Non-pigmented ciliary epithelial cell (primary cell): ENCODE measurements at regions not wholly inside any gene's neighbourhood (a gene's known extent, or its start where the extent isn't known, plus 50 kb on each side); places are given as distances from the start of the nearest gene placed in this dataset.
"Not testable (repeated sequence)": the region's sequence is repeated elsewhere in the genome, so short reads cannot be mapped to it uniquely, and the experiment has no call there.

ENCODE experiments used
- DNase-seq: peaks from one replicate; pipeline ENCODE4 v3.0.0-alpha.2; 2010; ENCODE audit warnings: low read depth

DNA sequence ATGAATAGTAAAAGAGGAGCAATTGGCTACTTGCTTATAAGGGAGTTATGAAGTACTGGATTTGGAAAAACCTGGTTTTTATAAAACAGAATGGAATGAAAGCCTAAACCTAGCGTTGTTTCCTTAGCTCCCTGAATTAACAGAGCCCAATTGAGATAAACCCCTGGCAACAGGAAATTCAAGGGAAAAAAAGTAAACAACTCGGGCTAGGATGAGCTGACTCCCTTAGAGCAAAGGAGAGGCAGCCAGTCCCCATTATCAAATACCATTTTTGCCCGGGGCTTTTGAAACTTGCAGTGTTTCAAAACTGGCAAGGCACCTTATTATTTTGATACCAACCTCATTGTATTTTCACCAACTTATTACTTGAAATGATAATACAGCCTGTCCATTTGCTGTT, 587.5 kb downstream of the CD109 start:
- DNase-seq, result no peak

DNA sequence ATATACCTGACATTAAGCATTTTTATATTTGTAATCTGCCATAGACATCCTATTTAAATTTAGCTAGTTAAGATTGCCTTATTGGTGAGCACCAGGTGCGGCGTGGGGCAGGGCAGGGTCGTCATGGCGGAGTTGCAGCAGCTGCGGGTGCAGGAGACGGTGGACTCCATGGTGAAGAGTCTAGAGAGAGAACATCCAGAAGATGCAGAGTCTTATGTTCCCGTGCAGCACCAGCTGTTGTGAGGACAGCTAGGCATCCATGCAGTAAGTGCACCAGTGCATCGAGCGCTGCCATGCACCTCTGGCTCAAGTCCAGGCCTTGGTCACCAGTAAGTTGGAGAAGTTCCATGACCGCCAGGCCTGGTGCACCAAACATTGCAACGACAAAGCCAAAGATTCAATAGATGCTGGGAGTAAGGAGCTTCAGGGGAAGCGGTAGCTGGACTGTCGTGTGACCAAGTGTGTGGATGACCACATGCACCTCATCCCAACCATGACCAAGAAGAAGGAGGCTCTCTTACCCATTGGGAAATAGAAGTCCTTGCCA, 586.2 kb downstream of the CD109 start:
- DNase-seq, result no peak

- DNase-seq, result no peak
These were observed 584.2 kb downstream of the CD109 start for GRCh38 chr6:74280130-74280692.

DNA sequence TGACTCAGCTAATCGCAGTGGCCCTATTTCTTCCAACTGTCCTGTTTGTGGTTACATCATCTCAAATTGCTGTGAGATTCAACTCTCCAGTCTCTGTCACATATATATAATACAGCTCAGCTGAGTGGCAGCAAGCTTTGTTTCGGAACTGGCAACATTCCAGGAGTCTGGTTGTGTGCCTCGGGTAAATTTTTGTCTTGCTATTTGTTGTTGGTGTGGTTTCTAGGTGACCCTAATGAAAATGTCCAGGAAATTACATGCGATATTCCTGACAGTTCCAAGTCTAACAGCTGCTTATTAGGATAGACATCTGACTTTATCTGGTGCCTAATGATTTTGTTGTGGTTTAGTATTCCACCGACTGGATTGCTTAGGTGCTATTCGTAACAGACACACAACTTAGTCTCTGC, 581.8 kb downstream of the CD109 start:
- DNase-seq, result no peak

- DNase-seq, result no peak
These were observed 577.5 kb downstream of the CD109 start for GRCh38 chr6:74273541-74273940.

- no peak for DNase-seq
These were observed 573.5 kb downstream of the CD109 start for GRCh38 chr6:74269600-74269858.

DNA sequence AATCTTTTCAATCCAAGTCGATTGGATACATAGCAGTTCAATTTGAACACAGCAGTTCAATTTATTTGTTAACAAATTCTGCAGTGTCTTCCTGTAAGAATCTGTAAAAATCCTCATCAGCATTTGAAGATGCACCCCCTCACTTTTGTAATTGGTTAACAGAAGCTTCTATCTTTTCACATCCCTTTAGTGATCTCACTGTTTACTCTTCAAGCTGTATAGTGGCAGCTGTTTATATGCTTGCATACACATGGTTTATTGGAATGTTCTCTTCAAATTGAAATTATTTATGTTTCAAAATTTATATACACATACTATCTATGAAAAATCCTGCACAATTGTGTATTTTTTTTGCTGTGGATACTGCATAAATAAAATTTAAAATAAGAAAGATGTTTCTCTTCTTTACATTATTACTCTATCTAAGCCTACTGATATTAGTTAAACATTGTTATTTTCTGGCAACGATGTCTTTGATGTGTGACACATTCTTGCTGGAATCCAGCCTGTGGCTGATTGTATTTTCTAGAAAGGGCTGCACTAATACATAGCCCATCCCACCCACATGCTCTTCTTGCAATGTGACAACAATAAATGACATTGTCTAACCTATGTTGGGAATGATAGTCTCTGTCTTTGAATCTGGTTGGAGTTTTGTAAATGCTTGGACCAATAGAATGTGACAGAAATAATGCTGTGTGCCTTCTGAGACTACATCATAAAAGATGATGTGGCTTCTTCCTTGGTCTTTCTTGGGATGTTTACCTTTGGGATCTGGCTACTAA, 573.0 kb downstream of the CD109 start:
- no peak for DNase-seq

DNA sequence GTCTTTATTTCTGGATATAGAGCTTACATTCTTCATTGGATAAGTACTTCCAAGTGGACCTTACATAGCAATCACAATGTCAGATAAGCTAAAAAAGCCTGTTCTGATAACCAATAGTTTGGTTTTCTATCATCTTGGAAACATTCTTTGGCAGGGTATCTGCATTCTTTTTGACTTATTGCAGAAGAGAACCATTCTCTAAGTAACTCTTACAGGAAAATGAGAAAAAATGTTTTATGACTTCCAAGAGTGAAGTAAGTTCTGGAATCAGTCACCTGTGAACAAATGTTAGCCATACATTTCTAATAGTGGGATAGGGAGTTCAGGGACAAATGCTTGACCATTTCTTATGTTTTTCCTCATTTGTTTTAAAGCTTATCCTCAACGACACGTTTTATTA, 564.0 kb downstream of the CD109 start:
- DNase-seq, result no peak

- no peak for DNase-seq
These were observed 560.8 kb downstream of the CD109 start for GRCh38 chr6:74256781-74257180.

GRCh38 chr6:74256381-74256780, 560.4 kb downstream of the CD109 start:
- DNase-seq, result no peak

DNA sequence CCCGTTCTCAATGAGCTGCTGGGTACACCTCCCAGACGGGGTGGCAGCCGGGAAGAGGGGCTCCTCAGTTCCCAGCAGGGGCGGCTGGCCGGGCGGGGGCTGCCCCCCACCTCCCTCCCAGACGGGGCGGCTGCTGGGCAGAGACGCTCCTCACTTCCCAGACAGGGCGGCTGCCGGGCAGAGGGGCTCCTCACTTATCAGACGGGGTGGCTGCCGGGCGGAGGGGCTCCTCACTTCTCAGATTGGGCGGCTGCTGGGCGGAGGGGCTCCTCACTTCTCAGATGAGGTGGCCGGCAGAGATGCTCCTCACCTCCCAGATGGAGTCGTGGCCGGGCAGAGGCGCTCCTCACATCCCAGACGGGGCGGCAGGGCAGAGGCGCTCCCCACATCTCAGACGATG, 559.0 kb downstream of the CD109 start:
- DNase-seq, result not testable (repeated sequence)

DNA sequence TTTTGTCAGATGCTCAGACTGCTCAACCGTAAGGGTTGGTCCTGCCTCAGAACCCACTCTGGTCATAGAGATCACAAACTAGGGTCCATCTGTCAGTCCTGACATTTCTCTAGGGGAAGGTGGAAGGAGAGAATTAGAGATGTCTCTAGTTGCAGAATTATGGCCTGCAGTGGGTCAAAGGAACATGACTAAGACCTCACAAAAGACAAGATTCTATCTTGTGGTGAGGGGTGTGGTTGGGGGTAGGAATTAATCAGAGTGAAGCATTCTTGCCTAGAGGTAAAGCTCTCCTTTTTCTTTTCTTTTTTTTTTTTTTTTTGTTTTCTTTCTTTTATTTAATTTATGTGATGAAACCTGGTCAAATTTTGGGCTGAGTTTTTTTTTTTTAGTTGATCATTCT, 558.1 kb downstream of the CD109 start:
- DNase-seq, result not testable (repeated sequence)

- DNase-seq, result no peak
These were observed 557.3 kb downstream of the CD109 start for GRCh38 chr6:74253261-74253660.

- no peak for DNase-seq
These were observed 554.3 kb downstream of the CD109 start for GRCh38 chr6:74250161-74250818.

DNA sequence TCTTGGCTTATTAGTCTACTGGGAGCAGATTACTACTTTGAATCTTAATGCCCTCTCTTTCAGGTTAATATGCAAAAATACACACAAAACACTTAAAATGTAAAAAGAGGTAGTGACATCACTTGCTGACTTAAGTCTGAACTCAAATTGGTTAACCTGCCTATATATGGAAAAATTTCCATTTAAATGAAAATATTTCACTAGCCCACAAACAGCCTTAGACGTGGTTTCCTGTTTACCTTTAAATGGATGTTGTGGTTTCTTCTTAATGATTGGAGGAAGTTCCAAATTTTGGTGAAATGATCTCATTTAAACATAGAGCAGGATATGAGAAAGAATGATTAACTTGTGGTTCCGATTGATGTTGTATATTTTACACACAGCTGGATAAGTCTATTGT, 553.7 kb downstream of the CD109 start:
- DNase-seq, result peak; percentile 40

DNA sequence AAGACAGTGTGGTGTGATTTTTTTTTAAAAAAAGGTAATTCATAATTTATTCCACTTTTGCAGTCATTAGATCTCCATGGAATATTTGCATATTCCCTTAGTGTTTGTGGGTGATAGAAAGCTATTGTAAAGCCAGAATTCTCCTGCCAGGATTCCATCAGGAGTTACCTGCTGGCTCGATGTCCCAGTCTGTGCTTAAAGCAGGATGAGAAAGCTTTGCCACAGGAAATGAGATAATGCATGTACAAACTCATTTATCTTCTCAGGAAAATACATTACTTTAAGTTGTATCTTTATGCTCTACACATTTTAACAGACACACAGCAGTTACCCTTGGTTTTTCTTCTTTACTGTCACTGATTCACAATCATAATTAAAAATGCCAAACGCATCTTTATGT, 553.0 kb downstream of the CD109 start:
- no peak for DNase-seq

- no peak for DNase-seq
These were observed 526.8 kb downstream of the CD109 start for GRCh38 chr6:74222768-74223333.

DNA sequence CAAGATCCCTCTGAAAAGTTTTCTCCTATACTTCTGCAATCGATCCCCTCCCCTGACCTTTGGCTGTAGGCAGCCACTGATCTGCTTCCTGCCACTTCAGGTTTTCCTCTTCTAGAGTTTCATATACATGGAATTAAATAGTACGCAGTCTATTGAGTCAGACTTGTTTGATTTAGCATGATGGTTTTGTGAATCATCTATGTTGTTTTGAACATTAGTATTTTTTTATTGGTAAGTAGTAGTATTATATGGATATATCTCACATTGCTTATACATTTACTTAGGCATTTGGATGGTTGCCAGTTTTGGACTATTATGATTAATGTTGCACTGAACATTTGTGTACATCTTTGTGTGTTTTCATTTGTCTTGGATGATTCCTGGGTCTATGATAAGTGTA, 518.0 kb downstream of the CD109 start:
- DNase-seq, result no peak

DNA sequence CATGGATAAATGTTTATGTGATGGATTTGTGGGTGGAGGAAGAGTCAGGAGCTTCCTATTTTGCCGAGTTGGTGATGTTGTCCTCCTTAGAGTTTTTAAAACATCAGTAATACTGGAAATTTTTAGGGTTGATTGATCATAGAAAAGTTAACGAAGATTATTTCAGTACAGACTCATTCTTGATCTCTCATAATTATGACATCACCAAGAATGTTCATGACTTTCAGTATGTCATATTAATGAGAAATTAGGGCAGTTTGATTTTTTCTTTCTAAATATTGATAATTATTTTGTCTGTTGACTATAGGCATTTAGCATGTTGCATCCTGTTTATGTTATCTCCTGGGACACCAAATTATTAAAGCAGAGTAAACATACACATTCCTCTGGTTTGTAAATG, 512.2 kb downstream of the CD109 start:
- no peak for DNase-seq

DNA sequence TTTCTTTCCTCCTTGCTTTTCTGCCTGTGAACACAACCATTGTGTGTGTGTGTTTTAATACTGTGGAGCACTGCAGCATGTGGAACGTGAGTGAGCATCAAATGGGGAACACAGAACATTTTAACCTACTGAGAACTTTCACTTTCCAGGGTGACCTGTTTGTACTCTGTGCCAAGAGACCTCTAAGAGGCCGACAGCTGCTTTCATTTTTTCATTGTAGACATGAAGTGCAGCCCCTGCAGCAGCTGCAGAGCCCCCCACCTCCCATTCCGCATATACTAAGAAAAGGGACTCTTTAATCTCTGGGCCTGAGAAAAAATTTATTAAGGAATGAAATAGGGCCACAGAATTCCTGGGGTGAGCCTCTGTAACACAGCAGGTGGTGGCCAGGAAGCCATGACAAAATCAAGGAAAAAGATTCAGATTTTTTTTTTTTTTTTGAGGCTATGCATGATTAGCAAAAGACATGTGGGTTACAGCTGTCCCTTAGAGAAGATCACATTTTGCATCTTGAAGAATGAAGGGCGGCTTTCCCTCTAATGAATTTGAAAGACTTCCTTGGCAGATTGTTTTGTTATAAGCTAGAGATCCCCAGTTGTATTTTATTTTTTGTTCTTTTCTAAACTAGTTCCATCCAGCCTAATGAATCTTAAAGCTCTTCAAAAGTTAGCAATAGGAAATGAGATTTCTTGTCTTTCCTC, 503.4 kb downstream of the CD109 start:
- DNase-seq, result no peak

GRCh38 chr6:74197310-74197709, 501.3 kb downstream of the CD109 start:
- no peak for DNase-seq

GRCh38 chr6:74187811-74188210, 491.8 kb downstream of the CD109 start:
- DNase-seq, result no peak

DNA sequence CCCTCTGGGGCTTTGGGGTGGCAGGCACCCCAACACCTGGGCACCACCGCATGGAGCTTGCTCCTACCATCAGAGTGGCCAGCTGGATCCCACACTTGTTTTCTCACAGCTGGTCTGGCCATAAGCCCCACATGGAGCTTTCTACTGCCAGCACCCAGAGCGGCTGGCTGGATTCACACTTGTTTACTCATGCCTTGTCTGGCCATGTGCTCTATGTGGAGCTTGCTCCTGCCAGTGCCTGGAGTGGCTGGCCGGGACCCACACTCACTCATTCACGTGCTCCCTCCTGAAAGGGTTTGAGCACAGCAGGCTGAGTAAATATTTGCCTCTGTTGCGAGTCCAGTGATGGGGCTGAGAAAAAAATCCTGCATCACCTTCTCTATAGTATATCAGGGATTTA, 487.0 kb downstream of the CD109 start:
- no peak for DNase-seq
